ENCODE measurements at regions not wholly inside any gene's neighbourhood (a gene's known extent, or its start where the extent isn't known, plus 50 kb on each side); places are given as distances from the start of the nearest gene placed in this dataset.
"Not testable (repeated sequence)": the region's sequence is repeated elsewhere in the genome, so short reads cannot be mapped to it uniquely, and the experiment has no call there.

DNA sequence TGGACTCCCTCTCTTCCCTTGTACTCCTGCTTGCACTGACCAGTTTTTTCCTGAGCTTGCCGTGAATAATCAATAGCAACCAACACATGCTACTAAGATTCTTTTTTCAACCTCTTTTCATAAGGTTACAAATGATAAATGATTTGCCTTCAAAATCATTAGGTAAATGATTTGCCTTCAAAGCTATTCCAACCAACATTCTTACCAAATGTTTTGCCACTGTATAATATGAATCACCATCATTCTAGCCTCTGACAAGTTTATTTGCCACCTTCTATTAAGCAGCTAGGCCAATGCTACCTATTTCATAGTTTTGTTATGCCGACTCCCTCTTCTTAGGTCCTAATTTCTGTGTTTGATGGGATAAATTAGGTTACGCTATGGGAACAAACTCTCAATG, 385.1 kb downstream of the DTWD2 start:
- DNase-seq = no peak

DNA sequence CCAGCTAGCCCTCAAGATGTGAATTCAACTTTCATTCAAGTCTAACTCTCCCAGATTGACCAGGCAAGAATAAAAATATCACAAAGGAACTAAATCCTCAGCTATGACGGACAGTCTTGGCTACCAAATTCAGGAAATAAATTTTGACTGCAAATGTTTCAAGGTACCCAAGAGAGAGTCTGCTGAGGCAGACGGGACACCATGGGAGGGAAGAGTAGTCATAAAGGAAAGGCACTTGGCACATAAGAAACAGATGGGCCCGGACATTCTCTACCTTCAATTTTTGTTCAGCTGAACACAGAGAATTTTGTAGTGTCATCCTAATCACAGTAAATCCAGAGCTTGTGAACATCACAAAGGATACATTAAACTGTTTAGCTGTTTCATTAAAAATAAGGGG, 390.0 kb downstream of the DTWD2 start:
- DNase-seq = no peak

DNA sequence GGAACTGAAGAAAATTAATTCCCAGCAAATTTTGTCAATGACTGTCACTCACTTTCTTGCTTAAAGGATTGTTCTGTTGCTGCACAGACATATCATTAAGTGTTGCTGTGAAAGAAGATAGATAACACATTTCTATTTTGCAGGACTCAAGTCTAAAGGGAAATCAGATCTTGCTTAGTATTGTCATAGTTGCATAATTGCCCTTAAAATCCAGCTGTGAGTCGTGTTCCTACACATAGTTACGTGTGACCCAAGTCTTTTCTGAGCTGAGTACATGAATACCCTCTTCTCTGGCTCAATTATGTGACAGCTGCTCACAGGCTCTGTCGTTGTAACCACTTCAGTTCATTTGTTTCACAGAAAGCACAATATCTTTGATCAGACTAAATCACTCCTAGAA, 390.8 kb downstream of the DTWD2 start:
- DNase-seq = peak; percentile 0

DNA sequence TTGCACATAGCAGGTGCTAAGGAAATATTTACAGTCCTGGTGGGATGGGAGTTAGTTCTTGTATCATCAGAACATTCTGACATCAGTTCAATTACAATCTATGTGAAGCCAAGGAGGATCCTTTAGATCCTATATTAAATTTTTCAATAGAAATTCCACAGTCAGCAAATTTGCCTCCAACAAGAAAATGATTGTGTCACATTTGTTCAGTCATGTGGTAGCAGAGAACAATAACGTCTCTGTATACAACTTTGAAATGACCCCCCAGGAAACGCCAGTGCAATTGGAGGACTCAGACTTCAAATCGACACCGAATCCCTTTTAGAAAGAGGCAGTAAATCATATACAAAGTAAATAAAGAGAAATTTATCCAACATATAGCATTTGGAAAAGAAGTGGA, 392.1 kb downstream of the DTWD2 start:
- no peak for DNase-seq

DNA sequence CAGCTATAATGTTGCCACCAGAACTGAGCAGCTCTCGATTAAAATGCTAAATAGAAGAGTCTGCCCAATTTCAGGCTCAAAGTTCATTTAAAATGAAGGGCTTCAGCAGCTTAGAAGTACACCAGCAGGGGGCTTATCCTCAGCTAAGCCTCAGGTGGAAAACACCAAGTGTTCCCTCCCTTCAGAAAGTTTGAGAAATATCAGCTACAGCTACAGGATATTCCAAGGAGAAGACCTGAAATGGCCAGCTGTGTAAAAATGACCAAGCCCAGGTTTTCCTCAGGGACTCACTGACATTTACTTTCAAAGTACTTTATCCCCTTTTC, 395.4 kb downstream of the DTWD2 start:
- no peak for DNase-seq

DNA sequence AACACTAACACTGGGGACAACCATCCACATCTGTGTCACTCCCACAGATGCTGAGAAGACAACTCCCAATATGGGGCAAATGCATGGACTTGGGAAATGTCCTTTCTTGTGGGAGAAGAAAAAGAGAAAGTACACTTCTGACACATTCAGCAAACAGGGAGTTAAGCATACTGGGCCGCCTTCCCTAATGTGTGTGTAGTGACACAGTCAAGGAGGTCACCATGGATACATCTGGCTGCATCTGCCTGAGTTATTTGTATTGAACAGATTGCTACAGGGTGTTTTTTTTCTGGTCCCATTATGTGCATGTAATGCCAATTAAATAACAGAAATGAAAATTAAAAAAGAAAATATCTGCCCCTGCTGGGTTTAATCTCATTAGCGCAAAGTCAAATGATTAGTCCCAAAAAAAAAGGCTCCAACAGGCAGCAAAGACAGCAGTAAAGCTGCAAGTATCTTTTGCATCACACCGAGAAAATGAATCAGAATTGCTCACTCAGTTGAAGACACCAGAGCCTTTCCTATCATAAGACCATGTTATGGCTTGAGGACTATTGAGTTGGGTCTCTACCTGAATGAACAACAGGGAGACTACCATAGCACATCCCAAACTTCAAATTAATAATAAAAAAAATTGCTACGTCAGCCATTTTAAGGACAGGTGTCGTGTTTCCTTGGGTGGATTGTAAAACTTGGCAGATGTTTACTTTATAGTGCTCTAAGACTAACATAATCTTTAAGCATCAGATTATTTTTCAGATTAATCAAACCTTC, 395.9 kb downstream of the DTWD2 start:
- no peak for DNase-seq

DNA sequence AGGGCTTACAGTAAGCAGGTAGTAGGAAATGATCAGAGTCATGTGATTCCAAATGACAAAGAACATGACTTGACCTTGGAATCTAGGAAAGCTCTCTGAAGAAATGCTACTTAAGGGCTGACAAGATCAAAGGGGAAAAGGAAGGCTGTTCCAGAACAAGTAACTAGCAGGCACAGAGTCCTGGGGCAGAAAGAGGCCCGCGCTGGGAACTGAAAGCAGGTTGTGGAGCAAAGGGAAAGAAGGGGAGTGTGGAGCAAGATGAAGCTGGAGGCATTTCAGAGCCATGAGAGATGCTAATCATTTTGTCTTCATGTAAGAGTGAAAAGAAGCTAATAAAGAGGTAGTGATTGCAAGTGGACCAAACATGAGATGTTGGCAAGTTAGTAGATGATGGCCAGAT, 397.5 kb downstream of the DTWD2 start:
- no peak for DNase-seq

DNA sequence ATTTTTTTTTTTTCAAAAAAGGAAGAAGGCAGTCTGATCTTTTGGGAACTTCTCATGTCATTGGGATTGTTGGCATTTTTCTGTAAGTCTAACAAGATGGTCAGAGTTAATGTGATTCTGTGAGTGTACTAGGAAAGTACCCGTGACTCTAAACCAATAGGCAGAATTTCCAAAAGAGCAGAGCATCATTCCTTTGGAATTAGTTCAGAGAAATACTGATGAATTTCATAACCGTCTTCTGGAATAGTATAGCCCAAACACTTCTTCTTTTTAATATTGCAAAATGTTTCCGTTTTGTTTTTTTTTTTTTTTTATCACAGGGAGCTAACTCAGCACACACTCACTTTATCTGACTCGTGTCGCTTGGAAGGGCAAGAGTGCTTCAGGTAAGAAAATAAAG, 407.4 kb downstream of the DTWD2 start:
- DNase-seq = no peak

DNA sequence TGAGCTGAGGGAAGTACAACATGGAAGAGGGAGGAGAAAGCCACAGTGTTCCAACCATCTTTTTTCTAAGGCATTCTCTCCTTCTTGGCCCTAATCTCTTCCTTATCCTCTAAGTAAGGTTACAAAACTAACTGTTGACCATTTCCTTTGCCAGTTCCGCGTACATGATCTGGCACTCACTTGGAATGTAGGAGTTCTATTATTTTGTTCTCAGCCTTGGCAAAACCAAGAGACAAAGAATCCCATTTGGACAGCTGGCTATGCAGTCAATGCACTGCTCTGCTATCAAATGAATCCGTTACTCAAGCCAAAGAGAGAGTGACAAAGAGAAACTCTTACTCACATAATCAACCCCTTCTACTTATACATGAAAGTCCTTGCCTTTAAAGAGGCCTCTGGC, 410.3 kb downstream of the DTWD2 start:
- no peak for DNase-seq

DNA sequence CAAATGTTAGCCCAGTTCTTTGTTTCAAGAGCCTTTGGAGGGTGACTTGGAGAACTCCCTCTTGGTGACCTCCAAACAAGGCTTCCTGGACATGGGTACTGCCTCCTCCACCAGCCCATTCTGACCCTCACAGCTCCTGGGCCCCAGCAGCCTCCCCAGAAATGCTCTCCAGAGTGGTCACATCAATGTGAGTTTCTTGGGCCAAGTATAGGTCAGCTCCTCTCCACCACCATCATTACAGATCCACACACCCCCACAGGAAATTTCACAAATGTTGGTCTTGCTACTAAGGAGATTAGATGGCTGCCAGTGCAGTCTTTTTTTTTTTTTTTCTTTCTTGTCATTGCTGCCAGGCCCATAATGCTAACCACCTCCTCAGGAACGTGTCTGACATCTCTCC, 410.7 kb downstream of the DTWD2 start:
- no peak for DNase-seq

DNA sequence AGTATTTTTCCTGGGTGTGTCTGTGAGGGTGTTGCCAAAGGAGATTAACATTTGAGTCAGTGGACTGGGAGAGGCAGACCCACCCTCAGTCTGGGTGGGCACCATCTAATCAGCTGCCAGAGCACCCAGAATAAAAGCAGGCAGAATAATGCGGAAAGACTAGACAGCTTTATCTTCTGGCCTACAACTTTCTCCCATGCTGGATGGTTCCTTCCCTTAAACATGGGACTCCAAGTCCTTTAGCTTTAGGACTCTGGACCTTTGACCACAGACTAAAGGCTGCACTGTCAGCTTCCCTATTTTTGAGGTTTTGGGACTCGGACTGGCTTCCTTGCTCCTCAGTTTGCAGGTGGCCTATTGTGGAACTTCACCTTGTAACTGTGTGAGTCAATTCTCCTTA, 418.1 kb downstream of the DTWD2 start:
- not testable (repeated sequence) for DNase-seq

DNA sequence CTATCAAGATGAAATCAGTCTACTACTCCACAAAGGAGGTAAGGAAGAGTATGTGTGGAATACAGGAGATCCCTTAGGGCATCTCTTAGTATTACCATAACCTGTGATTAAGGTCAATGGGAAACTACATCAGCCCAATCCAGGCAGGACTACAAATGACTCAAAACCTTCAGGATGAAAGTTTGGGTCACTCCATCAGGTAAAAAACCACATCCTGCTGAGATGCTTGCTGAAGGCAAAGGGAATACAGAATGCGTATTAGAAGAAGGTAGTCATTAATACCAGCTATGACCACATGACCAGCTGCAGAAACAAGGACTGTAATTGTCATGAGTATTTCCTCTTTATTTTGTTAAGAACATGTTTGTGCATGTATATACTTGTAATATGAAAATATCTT, 418.8 kb downstream of the DTWD2 start:
- not testable (repeated sequence) for DNase-seq

DNA sequence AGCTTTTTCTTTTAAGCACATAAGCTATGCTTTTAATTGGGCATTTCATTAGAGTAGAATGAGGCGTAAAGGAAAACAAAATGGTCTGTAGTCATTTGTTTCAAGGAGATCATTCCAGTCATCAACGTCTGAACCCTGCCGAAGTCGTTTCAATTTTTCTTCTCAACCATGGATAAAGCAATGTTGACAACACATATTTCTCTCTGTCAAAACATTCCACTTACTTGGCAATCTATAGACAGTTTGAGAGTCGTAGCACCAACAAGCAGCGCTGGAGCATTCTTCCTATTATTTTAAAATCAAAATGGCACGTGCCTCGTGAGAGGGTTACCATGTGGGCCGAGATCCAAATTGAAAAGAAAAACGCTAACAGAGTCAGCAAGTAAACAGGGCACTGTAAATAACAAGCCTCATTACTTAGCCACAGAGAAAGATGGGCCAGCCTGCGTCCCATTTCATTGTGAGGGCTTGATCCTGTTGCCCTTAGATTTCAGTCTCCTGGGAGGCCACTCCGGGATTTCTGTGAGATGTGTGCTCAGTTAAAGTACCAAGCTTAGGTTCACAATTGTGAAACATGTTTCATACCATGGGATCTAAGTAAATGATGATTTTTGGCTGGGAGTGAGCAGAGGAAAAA, 422.9 kb downstream of the DTWD2 start:
- no peak for DNase-seq

DNA sequence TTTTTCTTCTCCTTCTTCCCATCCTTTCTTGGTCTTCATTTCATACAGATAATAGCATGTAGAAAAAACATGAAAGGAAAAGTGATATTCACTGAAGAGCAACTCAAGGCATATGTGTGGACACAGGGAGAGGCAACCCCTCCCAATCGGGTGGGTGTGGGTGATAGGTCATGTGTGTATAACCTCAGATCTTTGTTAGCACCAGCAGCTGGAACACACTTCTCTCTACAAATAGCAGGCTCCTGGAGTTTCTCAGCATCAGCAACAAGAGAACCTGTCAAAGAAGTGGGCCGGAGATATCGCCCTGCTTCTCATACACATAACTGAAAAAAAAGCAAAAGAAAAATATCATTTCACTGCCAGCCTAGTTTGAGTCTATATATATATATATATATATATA, 426.4 kb downstream of the DTWD2 start:
- DNase-seq = no peak

DNA sequence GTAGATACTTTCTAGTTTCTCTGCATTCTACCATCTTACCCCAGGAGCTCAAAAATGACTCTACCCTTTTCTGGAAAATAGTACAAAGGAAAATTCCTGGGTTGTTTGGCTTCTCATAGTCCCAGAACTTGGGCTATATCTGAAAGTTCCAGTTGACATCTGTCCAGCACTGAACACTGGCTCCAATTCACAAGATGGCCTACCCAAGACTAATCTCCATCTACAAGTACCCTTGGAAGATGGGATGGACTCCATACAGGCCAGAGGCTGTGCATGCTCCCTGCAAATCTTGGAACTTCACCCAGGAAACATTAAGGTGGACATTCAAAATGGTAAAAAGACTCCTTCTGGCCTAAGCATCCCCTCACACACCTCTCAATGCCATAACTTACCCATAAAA, 427.1 kb downstream of the DTWD2 start:
- no peak for DNase-seq

DNA sequence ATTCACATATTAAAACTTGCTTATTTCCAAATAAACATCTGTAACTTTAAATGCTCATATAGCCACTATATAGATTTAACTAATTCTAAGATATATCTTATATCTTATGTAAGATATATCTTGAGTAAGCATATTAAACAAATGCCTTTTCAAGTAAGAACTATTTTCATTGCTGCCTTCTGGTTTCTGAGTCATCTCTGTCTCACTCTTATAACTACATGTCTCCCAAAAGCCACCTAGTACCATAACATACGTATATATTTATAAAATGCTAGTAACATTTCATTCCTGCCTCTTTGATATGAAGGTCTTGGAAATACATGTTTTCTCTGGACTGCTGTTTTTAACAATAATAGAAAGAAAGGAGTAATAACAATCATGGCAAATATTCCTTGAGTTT, 429.5 kb downstream of the DTWD2 start:
- no peak for DNase-seq

DNA sequence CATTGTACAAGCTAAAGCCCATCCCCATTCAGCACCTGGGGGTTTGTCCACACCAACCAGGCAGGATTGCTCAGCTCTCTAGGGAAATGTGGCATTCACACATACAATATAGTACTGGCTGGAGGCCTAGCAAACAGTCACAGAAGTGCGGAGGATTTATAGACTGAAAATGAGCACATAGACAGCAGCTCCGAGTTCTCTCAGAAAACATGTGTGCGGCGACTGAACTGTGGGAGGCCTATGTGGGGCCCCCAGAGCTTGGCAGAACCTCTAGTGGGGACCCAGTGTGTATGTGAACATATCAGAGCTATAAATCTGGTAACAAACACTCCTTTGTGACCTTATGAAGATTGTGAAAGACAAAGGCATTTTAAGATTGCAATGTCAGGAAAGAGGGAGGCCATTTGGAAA, 431.1 kb downstream of the DTWD2 start:
- DNase-seq = no peak

DNA sequence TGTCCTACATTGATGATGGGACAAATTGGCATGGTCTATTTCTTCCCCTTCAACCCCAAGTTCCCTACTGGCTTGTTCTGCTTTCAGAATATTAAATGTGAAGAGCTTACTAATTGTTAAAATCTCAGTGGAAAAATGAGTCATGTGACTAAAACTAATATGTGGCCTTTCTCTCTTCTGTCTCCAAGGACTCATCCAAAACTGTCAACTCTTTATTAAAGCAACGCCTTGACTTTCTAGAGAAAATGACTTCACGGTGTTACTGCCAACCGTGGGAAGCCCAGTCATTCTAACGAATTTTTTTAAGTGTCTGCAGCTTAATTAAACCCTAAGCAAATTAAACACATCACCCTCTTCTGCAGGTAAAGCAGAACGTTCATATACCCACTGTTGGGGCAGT, 431.6 kb downstream of the DTWD2 start:
- DNase-seq = no peak

DNA sequence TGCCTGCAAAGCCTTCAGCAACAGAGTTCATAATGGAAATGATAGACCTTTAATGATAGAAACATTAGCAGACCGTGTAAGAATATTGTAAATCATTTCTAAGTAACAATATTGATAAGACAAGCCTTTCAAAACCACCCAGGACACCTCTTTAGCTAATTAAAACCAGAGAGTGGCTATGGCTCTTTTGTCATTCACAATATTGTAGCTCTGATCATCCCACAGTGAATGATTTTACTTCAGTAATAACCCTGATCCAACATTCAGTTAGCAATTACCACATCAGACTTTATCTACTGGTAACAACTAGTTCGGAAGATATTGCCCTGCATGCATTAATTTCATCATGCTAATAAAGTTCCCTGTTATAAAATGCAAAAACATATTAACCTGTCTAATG, 432.6 kb downstream of the DTWD2 start:
- DNase-seq = no peak

DNA sequence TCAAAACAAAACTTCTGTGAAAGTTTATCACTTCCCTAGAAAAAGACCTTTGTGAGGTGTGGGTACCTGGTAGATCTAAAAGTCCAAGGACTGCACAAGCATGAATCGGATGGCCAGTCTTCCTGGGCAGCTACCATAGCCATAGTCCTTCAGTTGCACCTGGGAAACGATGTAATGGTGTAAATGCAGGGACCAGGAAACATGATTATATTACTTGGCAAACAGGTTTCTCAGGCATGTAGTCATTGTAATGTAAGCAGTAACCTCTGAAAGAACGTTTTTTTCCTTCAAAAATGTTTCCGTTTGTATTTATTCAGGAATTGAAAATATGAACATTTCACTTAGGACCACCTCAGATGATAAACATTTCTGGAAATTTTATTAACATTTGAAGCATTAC, 433.4 kb downstream of the DTWD2 start:
- DNase-seq = no peak

DNA sequence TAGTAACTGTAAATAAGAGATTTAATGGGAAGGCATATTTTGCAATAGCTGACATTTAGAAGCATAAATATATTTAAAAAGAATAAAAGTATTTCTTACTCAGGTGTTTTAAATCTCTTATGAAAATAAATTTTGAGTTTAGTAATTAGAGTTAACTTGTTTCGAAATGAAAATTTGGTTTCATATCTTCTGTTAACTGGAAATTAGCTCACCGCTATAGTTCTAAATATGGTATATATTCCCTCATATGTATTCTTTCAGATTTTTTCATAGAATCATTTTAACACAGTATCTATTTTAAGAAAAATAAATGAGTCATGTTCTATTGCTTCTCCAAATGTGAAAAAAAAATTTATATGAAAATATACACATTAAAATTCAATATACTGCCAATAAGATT, 434.1 kb downstream of the DTWD2 start:
- no peak for DNase-seq

DNA sequence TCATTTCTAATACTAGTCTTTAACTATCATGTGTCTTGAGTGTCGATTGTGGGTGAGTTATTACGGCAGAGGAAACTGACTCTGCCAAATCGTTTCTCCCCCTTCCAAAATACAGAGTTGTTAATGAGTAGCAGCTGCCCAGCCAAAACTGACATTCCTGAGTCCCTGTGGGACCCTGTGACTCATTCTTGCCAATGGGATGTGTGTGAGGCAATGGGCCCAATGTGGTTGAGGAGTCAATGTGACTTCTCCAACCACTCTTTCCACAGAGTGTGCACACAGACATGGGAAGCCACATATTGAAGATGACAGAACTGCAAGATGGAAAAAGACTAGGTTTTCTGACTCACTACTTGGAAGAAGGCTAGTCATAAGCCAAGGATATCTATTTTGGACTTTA, 434.7 kb downstream of the DTWD2 start:
- no peak for DNase-seq

DNA sequence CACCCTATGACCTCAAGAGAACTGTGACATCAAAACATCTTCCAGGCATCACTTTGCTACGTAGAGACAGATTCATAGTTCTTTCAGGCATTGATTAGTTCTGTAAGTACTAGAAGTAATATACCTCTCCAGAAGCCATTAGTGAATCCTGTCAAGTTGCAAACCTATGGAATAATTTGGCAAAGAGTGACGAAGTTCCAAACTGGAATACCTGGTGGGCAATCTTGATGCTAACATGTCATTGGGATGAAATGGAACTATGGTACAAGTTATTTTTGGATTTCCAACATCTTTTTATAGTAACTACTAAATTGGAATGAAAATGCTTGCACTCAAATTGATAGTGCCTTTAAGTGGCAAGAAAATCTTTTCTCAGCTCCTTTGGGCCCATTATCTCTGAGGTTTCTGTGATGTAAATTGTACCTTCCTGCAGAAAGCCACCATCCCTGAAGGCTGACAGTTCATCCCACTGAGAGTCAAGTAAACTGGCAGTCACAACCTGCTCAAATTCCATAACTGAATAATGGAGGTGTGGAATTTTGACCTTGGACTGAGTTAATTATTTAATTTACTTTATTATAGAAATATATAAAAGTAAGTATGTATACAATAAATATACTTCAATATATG, 435.5 kb downstream of the DTWD2 start:
- no peak for DNase-seq

DNA sequence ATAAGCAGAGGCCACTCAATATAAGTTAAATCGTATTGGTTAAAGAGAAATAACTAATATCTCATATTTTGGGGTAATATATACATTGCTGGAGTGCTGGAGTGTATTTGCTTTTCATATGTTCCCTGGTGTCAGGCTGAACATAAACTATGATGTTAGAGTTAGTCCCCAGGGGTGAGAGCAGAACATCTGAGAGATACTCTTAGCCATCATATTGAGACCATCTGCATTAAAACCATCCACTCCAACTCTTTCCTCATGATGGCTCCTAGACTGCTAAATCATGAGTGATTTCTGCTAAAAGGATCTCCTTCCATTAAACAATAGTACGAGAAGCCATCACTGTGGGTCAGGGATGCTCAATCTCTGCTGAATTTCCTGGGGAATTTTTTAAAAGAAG, 436.2 kb downstream of the DTWD2 start:
- DNase-seq = no peak

DNA sequence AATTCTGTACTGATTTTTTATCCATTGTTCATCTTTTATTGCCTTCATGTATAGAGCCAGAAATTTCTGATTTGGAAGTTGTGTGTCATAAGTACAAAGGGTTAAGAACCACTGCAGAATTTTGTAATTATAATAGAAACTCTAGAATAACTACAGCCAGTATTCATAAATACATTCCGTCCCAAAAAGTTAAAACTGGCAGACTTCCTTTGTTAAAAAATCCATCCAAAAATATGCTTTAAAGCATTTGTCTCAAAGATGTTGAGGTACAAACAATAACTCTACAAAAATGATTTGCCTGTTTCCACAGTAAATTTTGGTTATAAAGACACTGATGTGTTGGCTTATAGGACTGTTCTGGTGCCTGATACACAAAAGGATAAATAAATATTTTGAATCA, 436.6 kb downstream of the DTWD2 start:
- no peak for DNase-seq

Data from NCI-H1105 treated with DMSO at 0.1 percent for 48 hours (cell line).